ENCODE measurements at regions not wholly inside any gene's neighbourhood (a gene's known extent, or its start where the extent isn't known, plus 50 kb on each side); places are given as distances from the start of the nearest gene placed in this dataset.

GRCh38 chr20:54324652-54325285 is 116.9 kb downstream of the PFDN4 start:
- no peak overlapping the region for H3K4me3 ChIP-seq (ENCODE audit: low read depth, low read length)
- TF ChIP-seq CTCF (IDR thresholded peaks at IDR 0.05; ENCODE audit: insufficient read depth in 1 of 2, low read depth in 1 of 2, low read length in 1 of 2, severe bottlenecking in 1 of 2, unreplicated experiment in 1 of 2) = no peak
- Mint-ChIP-seq H3K27ac (ENCODE audit: unreplicated experiment) (no peak overlapping the region), H3K4me1 (ENCODE audit: low read depth, unreplicated experiment) (no peaks in the 10 kb centered on the region), H3K4me3 (ENCODE audit: unreplicated experiment) (no peak overlapping the region), H3K36me3 (ENCODE audit: insufficient read depth, unreplicated experiment) (no peaks in the 10 kb centered on the region), H3K27me3 (ENCODE audit: insufficient read depth, unreplicated experiment) (peaks cover 13% of the 10 kb centered on the region), H3K9me3 (ENCODE audit: unreplicated experiment) (no peaks in the 10 kb centered on the region)
- ChIA-PET POLR2A (no interaction called here), CTCF (no interaction called here)
- no peaks in the 10 kb centered on the region for H3K4me1 ChIP-seq
- no peaks in the 10 kb centered on the region for H3K36me3 ChIP-seq (ENCODE audit: control insufficient read depth, insufficient read depth, low read length)
- H3K27me3 ChIP-seq (replicated peaks; ENCODE audit: control insufficient read depth, insufficient read depth, low read length) = peaks cover 1% of the 10 kb centered on the region; the same call in 1 of the 2 replicates
- H3K9me3 ChIP-seq = no peaks in the 10 kb centered on the region
- no TSS peak for BruUV-seq (replicated peaks)
- no peak for DNase-seq
- intact Hi-C loops (cut with micrococcal nuclease; ENCODE audit: unreplicated experiment) = no loop called here

- no peak overlapping the region for H3K27ac Mint-ChIP-seq (ENCODE audit: unreplicated experiment)
- H3K36me3 Mint-ChIP-seq (ENCODE audit: insufficient read depth, unreplicated experiment) = no peaks in the 10 kb centered on the region
- Histone ChIP-seq H3K36me3 (ENCODE audit: control insufficient read depth, insufficient read depth, low read length) (no peaks in the 10 kb centered on the region), H3K4me3 (ENCODE audit: low read depth, low read length) (no peak overlapping the region), H3K9me3 (no peaks in the 10 kb centered on the region), H3K27me3 (replicated peaks; ENCODE audit: control insufficient read depth, insufficient read depth, low read length) (no peaks in the 10 kb centered on the region), H3K4me1 (no peaks in the 10 kb centered on the region)
- ChIA-PET CTCF (no interaction called here), POLR2A (no interaction called here)
- DNase-seq = no peak
- no peaks in the 10 kb centered on the region for H3K4me1 Mint-ChIP-seq (ENCODE audit: low read depth, unreplicated experiment)
- H3K4me3 Mint-ChIP-seq (ENCODE audit: unreplicated experiment) = no peak overlapping the region
- no peak for TF ChIP-seq CTCF (IDR thresholded peaks at IDR 0.05; ENCODE audit: insufficient read depth in 1 of 2, low read depth in 1 of 2, low read length in 1 of 2, severe bottlenecking in 1 of 2, unreplicated experiment in 1 of 2)
- intact Hi-C loops (cut with micrococcal nuclease; ENCODE audit: unreplicated experiment) = no loop called here
- BruUV-seq (replicated peaks) = no TSS peak
- peaks cover 3% of the 10 kb centered on the region for H3K27me3 Mint-ChIP-seq (ENCODE audit: insufficient read depth, unreplicated experiment)
- no peaks in the 10 kb centered on the region for H3K9me3 Mint-ChIP-seq (ENCODE audit: unreplicated experiment)
These were observed 127.4 kb downstream of the PFDN4 start for GRCh38 chr20:54335299-54335698.

GRCh38 chr20:54337144-54337543 is 129.3 kb downstream of the PFDN4 start:
- H3K36me3 Mint-ChIP-seq (ENCODE audit: insufficient read depth, unreplicated experiment) = no peaks in the 10 kb centered on the region
- DNase-seq = no peak
- Histone ChIP-seq H3K4me1 (no peaks in the 10 kb centered on the region), H3K27me3 (replicated peaks; ENCODE audit: control insufficient read depth, insufficient read depth, low read length) (no peaks in the 10 kb centered on the region), H3K4me3 (ENCODE audit: low read depth, low read length) (no peak overlapping the region), H3K9me3 (no peaks in the 10 kb centered on the region), H3K36me3 (ENCODE audit: control insufficient read depth, insufficient read depth, low read length) (no peaks in the 10 kb centered on the region)
- H3K27me3 Mint-ChIP-seq (ENCODE audit: insufficient read depth, unreplicated experiment) = peaks cover 3% of the 10 kb centered on the region
- TF ChIP-seq CTCF (IDR thresholded peaks at IDR 0.05; ENCODE audit: insufficient read depth in 1 of 2, low read depth in 1 of 2, low read length in 1 of 2, severe bottlenecking in 1 of 2, unreplicated experiment in 1 of 2) = no peak
- no peak overlapping the region for H3K27ac Mint-ChIP-seq (ENCODE audit: unreplicated experiment)
- BruUV-seq (replicated peaks) = no TSS peak
- H3K4me1 Mint-ChIP-seq (ENCODE audit: low read depth, unreplicated experiment) = no peaks in the 10 kb centered on the region
- no peaks in the 10 kb centered on the region for H3K9me3 Mint-ChIP-seq (ENCODE audit: unreplicated experiment)
- intact Hi-C loops (cut with micrococcal nuclease; ENCODE audit: unreplicated experiment) = no loop called here
- CTCF ChIA-PET = no interaction called here
- no peak overlapping the region for H3K4me3 Mint-ChIP-seq (ENCODE audit: unreplicated experiment)
- POLR2A ChIA-PET = no interaction called here

Data from Caco-2 (cell line).